IPS-15b (cell line): ENCODE measurements at regions not wholly inside any gene's neighbourhood (a gene's known extent, or its start where the extent isn't known, plus 50 kb on each side); places are given as distances from the start of the nearest gene placed in this dataset.

ENCODE experiments used
- H3K27me3 ChIP-seq: one replicate; pipeline ENCODE4 v1.6.1; 2013; ENCODE audit warnings: low read length; ENCODE audit not compliant: control insufficient read depth, insufficient read depth
- H3K36me3 ChIP-seq: one replicate; pipeline ENCODE4 v1.6.1; 2013; ENCODE audit warnings: low read length; ENCODE audit not compliant: control insufficient read depth, insufficient read depth
- H3K4me1 ChIP-seq: one replicate; pipeline ENCODE4 v1.6.1; 2013; ENCODE audit warnings: mild to moderate bottlenecking, low read length; ENCODE audit not compliant: control insufficient read depth, insufficient read depth
- H3K4me3 ChIP-seq: one replicate; pipeline ENCODE4 v1.5.1; 2013; ENCODE audit warnings: low read depth, low read length
- H3K9ac ChIP-seq: one replicate; pipeline ENCODE4 v1.6.1; 2013; ENCODE audit warnings: low read depth, mild to moderate bottlenecking, low read length
- H3K9me3 ChIP-seq: one replicate; pipeline ENCODE4 v1.6.1; 2013; ENCODE audit warnings: mild to moderate bottlenecking, low read length; ENCODE audit not compliant: control insufficient read depth, insufficient read depth

DNA sequence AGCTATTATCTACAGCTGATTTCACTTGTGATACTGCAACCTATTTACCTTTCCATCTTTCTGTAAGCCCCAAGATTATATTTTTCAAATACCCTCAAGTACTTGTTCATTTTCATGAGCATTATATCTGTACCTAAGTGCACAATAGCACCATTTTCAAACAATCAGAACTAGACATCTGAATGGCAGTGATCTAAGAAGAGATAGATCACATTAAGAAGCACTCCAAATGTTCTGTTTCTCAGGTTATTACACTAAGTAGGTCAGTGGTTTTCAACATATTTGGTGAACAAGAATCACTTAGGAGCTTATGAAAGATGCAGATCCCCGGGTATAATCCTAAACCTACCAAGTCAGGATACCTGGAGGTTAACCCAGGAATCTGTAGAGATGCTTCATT is 872.7 kb downstream of the DCDC2C start:
- peaks cover 4% of the 10 kb centered on the region for H3K4me1 ChIP-seq
- H3K27me3 ChIP-seq, result no peaks in the 10 kb centered on the region
- no peaks in the 10 kb centered on the region for H3K9me3 ChIP-seq
- no peak overlapping the region for H3K4me3 ChIP-seq
- H3K36me3 ChIP-seq, result no peaks in the 10 kb centered on the region
- H3K9ac ChIP-seq, result no peak overlapping the region

DNA sequence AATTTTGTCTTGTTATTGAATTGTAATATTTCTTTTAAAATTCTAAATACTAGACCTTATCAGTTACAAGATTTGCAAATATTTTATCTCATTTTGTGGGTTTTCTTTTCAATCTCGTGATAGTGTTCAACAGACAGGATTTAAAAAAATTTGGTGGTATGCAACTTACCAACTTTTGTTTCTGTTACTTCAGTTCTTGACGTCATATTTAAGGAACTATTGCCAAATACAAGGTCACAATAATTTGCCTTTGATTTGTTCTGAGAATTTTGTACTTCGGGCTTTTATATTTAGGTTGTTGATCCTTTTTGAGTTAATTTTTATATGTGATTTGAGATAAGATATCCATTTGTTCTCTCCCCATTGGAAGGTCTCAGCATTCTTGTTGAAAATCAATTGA is 876.6 kb downstream of the DCDC2C start:
- H3K4me1 ChIP-seq, result peaks cover 4% of the 10 kb centered on the region
- no peak overlapping the region for H3K9ac ChIP-seq
- H3K36me3 ChIP-seq, result no peaks in the 10 kb centered on the region
- no peak overlapping the region for H3K4me3 ChIP-seq
- no peaks in the 10 kb centered on the region for H3K27me3 ChIP-seq
- H3K9me3 ChIP-seq, result no peaks in the 10 kb centered on the region

DNA sequence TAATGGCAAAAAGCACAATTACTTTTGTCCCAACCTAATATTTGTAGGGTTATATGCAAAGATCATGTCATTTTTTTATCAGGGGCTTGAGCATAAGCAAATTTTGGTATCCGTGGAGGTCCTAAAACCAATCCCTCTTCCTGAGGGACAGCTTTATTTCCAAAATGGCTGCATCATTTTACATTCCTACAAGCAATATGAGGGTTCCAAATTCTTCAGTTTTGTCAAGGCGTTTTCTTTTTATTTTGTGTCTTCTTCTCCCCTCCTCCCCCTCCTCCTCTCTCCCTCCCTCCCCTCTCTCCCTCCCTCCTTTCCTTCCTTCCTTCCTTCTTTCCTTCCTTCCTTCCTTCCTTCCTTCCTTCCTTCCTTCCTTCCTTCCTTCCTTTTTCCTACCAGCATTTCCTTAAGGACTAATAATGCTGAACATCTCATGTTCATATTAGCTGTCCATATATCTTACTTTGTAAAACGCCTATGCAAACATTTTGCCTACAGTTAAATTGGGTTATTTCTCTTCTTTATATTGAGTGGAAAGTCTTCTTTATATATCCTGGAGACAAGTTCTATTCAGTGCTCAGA is 881.8 kb downstream of the DCDC2C start:
- Histone ChIP-seq H3K27me3 (no peaks in the 10 kb centered on the region), H3K9ac (no peak overlapping the region), H3K9me3 (no peaks in the 10 kb centered on the region)

DNA sequence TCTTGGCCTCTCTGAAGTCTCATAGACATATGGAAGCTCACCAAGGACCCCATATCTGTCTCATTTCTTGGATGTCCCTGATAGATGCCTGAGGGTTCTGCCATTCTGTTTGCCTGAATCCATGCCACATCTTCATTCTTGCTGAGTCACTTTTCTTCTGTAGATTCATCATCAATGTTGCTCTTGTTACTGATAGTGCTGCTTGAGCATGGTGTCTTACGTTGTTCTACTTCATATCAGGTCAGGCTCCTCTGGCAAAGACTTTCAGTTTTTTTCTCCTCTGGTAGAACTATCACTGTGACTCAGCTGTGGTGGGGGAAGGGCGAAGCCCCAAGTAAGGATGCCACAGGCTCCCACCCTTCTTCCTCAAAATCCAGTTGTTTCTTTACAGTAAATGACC is 885.2 kb downstream of the DCDC2C start:
- H3K9me3 ChIP-seq, result no peaks in the 10 kb centered on the region

More for the DNA sequence above, 881.8 kb downstream of the DCDC2C start:
- H3K36me3 ChIP-seq, result no peaks in the 10 kb centered on the region
- no peaks in the 10 kb centered on the region for H3K4me1 ChIP-seq
- H3K4me3 ChIP-seq, result no peak overlapping the region

DNA sequence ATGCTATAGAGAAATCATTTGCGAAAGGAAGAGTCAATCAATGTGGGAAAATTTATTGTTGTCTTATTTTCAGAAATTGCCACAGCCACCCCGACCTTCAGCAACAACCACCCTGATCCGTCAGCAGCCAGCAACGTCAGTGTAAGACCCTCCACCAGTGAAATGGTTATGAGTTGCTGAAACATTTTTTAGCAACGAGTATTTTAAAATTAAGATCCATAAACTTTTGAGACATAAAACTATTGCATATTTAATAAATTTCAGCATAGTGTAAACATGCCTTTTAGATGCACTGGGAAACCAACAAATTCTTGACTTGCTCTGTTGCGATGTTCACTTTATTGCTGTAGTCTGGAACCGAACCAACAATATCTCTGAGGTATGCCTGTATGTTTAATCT is 887.9 kb downstream of the DCDC2C start:
- Histone ChIP-seq H3K27me3 (no peaks in the 10 kb centered on the region), H3K9ac (no peak overlapping the region), H3K36me3 (no peaks in the 10 kb centered on the region), H3K4me3 (no peak overlapping the region), H3K4me1 (no peaks in the 10 kb centered on the region), H3K9me3 (no peaks in the 10 kb centered on the region)

More for the DNA sequence above, 885.2 kb downstream of the DCDC2C start:
- no peak overlapping the region for H3K4me3 ChIP-seq
- no peaks in the 10 kb centered on the region for H3K27me3 ChIP-seq
- no peaks in the 10 kb centered on the region for H3K36me3 ChIP-seq
- no peaks in the 10 kb centered on the region for H3K4me1 ChIP-seq
- no peak overlapping the region for H3K9ac ChIP-seq

DNA sequence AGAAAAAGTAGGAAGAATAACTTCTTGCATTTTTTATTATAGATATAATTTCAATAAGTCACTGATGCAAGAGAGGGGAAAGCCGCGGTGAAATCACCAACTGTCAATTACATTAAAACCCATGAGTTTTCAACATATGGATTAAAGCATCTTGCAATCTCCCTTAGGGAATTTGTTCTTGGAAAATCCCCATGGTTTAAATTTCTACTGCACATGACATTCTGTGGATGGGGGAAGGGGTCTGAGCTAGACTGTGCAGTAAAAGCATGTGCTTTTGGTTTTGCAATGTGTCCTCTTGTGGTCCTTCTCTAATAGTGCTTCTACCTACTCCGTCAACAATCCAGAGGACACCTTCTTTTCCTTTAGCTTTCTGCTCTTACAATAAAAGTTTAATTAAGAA is 894.0 kb downstream of the DCDC2C start:
- no peaks in the 10 kb centered on the region for H3K27me3 ChIP-seq
- H3K4me3 ChIP-seq, result no peak overlapping the region
- H3K36me3 ChIP-seq, result no peaks in the 10 kb centered on the region
- H3K4me1 ChIP-seq, result no peaks in the 10 kb centered on the region
- no peaks in the 10 kb centered on the region for H3K9me3 ChIP-seq
- no peak overlapping the region for H3K9ac ChIP-seq

DNA sequence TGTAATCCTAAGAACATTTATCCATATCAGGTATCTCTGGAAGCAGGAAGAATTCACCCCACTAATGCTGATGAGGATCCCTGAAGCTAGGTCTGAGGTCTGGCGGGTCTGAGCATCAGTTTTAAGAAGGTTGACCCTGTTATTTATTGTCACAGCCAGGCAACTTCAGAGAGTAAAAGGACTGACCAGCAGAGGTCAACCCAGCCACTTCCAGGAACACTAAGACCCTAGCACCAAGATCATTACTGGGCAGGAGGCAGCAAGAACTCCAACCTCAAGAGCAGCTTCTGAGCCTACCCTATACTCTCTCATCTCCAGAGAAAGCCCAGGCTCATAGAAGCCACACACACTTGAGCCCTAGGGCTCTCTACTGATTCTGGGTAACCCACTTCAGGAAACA is 901.4 kb downstream of the DCDC2C start:
- Histone ChIP-seq H3K27me3 (no peaks in the 10 kb centered on the region), H3K4me1 (no peaks in the 10 kb centered on the region), H3K9me3 (no peaks in the 10 kb centered on the region), H3K4me3 (no peak overlapping the region), H3K36me3 (no peaks in the 10 kb centered on the region), H3K9ac (no peak overlapping the region)

DNA sequence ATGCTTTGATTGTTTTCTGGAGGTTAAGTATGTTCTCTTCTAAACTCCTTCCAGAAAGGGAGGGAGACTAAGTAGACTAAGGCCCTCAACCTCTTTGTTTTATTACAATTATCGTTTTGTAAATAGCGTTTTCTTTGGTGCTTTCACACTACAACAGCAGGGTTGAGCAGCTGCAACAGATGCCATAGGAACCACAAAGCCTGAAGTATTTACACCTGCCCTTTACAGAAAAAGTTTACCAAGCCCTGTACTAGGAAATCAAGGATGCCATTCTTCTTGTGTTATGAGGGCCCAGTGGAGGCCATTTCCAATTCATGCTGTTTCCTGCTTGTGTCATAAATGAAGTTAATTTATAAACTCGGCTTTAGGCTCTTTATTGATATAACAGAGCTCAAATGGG is 914.8 kb downstream of the DCDC2C start:
- no peaks in the 10 kb centered on the region for H3K9me3 ChIP-seq
- H3K9ac ChIP-seq, result no peak overlapping the region
- H3K4me3 ChIP-seq, result no peak overlapping the region
- H3K36me3 ChIP-seq, result no peaks in the 10 kb centered on the region
- no peaks in the 10 kb centered on the region for H3K4me1 ChIP-seq
- no peaks in the 10 kb centered on the region for H3K27me3 ChIP-seq

DNA sequence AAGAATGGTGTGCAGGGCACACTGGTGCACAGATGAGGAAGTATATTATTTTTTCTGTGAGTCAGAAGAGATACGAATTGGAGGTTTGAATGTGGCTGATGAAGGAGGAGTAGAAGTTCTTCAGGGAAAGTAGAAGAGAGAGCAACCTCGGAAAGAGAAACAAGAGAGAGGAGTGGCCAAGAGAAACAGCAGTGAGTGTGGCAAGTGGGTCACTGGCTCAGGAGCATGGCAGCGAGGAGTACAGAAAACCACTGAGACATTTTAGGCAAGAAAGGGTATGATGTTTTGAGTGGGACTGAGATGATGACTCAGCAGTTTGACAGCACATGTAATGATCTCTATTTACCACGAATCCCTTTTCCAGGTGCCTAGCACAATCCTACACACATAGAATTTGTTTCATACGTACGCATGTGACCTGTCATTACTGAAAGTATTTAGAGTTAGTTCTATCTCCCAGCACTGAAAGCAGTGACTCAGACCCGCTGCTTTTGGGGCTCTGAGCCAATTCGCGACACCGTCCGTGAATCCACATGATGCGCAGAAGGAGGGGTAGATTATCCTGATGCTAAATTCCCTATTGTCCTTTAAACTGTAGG is 915.4 kb downstream of the DCDC2C start:
- H3K9me3 ChIP-seq, result no peaks in the 10 kb centered on the region
- H3K4me1 ChIP-seq, result no peaks in the 10 kb centered on the region
- H3K27me3 ChIP-seq, result no peaks in the 10 kb centered on the region
- H3K36me3 ChIP-seq, result no peaks in the 10 kb centered on the region
- no peak overlapping the region for H3K4me3 ChIP-seq
- H3K9ac ChIP-seq, result no peak overlapping the region

DNA sequence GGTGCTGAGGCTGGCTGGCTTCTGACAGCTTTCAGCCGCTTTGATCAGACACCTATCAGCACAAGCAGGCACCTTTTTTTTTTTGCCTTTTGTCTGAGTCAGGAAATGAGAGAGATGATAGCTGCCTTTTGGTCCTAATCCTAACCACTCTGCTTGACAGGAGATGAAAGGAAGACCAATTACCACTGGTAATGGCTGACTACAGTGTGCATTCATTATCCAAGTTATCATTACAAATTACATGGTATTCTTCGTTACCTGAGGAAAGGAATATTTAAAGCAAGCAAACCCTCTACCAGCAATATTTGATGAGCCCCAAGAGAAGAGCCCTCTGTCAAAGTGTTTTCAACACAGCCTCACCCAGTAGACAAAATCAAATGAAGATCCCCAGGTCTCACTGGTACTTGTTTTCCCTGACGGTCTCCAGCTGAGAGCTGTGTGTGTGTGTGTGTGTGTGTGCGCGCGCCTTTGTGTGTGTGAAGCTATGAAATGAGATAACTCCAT is 925.7 kb downstream of the DCDC2C start:
- Histone ChIP-seq H3K36me3 (no peaks in the 10 kb centered on the region), H3K9me3 (no peaks in the 10 kb centered on the region), H3K9ac (no peak overlapping the region), H3K4me1 (no peaks in the 10 kb centered on the region), H3K4me3 (no peak overlapping the region), H3K27me3 (no peaks in the 10 kb centered on the region)

DNA sequence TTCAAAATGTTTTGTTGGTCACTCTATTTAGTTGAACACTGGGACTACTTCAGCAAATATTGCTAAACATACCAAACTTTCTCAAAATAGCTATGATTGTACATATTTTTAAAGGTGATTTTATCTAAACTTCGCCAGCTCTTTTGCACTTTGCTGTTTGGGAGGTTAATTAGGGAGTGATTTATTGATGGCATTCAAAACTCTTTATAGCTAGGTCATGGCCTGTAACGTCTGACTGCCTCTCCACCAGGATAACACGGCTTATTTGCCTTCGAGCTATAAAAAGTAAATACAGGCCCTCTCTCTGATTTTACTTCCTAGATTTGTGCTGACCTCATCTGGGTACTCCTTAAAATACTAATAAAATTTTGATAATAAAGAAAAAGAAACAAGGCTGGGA is 931.9 kb downstream of the DCDC2C start:
- Histone ChIP-seq H3K9me3 (no peaks in the 10 kb centered on the region), H3K4me3 (no peak overlapping the region), H3K36me3 (no peaks in the 10 kb centered on the region), H3K27me3 (no peaks in the 10 kb centered on the region), H3K4me1 (no peaks in the 10 kb centered on the region), H3K9ac (no peak overlapping the region)

DNA sequence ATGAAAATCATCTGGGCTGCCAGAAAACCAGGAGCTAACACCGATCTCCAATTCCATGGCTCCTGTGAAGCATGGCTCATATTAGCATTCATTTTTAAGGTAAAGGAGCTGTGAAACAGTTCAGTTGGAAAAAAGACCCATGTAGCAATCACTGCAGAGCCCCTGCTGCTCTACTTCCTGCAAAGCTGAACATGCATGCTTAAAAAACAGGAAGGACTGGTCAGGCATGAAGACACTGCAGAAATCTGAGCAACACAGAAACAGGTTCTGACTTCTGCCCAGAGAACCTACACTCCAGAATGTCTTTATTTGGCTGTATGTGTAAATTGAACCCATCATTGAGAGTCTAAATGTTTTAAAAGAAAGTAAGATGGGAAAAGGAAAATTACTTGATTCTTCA is 950.6 kb downstream of the DCDC2C start:
- H3K9ac ChIP-seq, result no peak overlapping the region
- no peak overlapping the region for H3K4me3 ChIP-seq

More for the DNA sequence above, 950.6 kb downstream of the DCDC2C start:
- Histone ChIP-seq H3K4me1 (no peaks in the 10 kb centered on the region), H3K27me3 (no peaks in the 10 kb centered on the region), H3K36me3 (no peaks in the 10 kb centered on the region), H3K9me3 (no peaks in the 10 kb centered on the region)
